ENCODE measurements at regions not wholly inside any gene's neighbourhood (a gene's known extent, or its start where the extent isn't known, plus 50 kb on each side); places are given as distances from the start of the nearest gene placed in this dataset.

GRCh38 chr6:165031502-165031901 lies 277.9 kb downstream of the C6orf118 start:
- DNase-seq (no peak), ATAC-seq (no peak)
- Mint-ChIP-seq H3K9me3 (peaks cover 10% of the 10 kb centered on the region), H3K27me3 (no peaks in the 10 kb centered on the region), H3K36me3 (ENCODE audit: low read depth) (no peaks in the 10 kb centered on the region), H3K4me1 (no peaks in the 10 kb centered on the region), H3K27ac (no peak overlapping the region), H3K4me3 (no peak overlapping the region)

- ATAC-seq (no peak), DNase-seq (no peak)
- Mint-ChIP-seq H3K27ac (no peak overlapping the region), H3K27me3 (no peaks in the 10 kb centered on the region), H3K4me1 (no peaks in the 10 kb centered on the region), H3K9me3 (peaks cover 8% of the 10 kb centered on the region), H3K4me3 (no peak overlapping the region), H3K36me3 (ENCODE audit: low read depth) (no peaks in the 10 kb centered on the region)
Observed at GRCh38 chr6:165025040-165025439, 284.4 kb downstream of the C6orf118 start.

DNA sequence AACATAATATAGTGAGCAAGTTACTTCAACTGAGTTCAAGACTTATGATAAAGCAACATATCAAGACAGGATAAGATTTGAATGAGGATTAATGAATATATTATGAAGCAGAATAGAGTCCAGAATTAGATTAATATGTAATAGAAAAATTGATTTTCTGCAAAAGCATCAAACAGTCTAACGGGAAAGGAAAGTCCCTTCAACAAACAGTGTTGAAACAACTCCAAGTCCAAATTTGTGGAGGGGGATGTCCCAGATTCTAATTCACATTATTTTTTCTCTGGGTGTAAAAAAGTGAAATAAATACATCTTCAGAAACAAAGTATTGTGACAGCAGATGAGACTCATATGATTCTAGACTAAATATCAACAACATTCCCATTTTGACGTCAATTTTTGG lies 289.7 kb downstream of the C6orf118 start:
- Mint-ChIP-seq H3K9me3 (peaks cover 7% of the 10 kb centered on the region), H3K27ac (no peak overlapping the region), H3K4me1 (no peaks in the 10 kb centered on the region), H3K4me3 (no peak overlapping the region), H3K27me3 (no peaks in the 10 kb centered on the region), H3K36me3 (ENCODE audit: low read depth) (no peaks in the 10 kb centered on the region)
- no peak for ATAC-seq
- DNase-seq: no peak

GRCh38 chr6:165015676-165016075 lies 293.7 kb downstream of the C6orf118 start:
- Mint-ChIP-seq H3K36me3 (ENCODE audit: low read depth) (no peaks in the 10 kb centered on the region), H3K27ac (no peak overlapping the region), H3K4me1 (no peaks in the 10 kb centered on the region), H3K27me3 (no peaks in the 10 kb centered on the region), H3K9me3 (peaks cover 17% of the 10 kb centered on the region), H3K4me3 (no peak overlapping the region)
- ATAC-seq (no peak), DNase-seq (no peak)

GRCh38 chr6:165013701-165014100 lies 295.7 kb downstream of the C6orf118 start:
- Mint-ChIP-seq H3K4me3 (no peak overlapping the region), H3K36me3 (ENCODE audit: low read depth) (no peaks in the 10 kb centered on the region), H3K27me3 (no peaks in the 10 kb centered on the region), H3K9me3 (peaks cover 24% of the 10 kb centered on the region), H3K27ac (no peak overlapping the region), H3K4me1 (no peaks in the 10 kb centered on the region)
- no peak for DNase-seq
- no peak for ATAC-seq

DNA sequence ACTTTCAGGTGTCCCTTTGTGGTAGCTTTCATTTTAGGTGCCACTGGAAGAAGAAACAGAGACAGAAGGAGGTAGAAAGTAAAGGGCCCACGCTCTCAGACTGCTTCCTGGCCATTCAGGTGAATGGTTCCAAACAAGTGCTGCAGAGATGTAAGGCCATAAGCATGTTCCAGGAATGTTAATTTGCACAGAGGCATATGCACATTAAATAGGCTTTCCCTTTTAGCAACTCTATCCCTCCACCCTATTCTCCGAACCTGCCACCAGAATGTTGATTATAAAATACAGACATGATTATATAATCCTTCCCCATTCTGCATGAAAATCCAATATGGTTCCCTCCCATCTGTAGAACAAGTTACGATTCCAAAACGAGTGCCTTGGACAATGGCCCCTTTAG lies 297.2 kb downstream of the C6orf118 start:
- Mint-ChIP-seq H3K4me1 (no peaks in the 10 kb centered on the region), H3K27ac (no peak overlapping the region), H3K4me3 (no peak overlapping the region), H3K27me3 (no peaks in the 10 kb centered on the region), H3K9me3 (peaks cover 24% of the 10 kb centered on the region), H3K36me3 (ENCODE audit: low read depth) (no peaks in the 10 kb centered on the region)
- no peak for ATAC-seq
- no peak for DNase-seq

- Mint-ChIP-seq H3K36me3 (ENCODE audit: low read depth) (no peaks in the 10 kb centered on the region), H3K27ac (no peak overlapping the region), H3K4me1 (no peaks in the 10 kb centered on the region), H3K4me3 (no peak overlapping the region), H3K9me3 (peaks cover 22% of the 10 kb centered on the region), H3K27me3 (no peaks in the 10 kb centered on the region)
- DNase-seq (no peak), ATAC-seq (no peak)
Observed at GRCh38 chr6:165010556-165011535, 298.6 kb downstream of the C6orf118 start.

GRCh38 chr6:165008971-165009370 lies 300.4 kb downstream of the C6orf118 start:
- no peaks in the 10 kb centered on the region for H3K36me3 Mint-ChIP-seq (ENCODE audit: low read depth)
- no peaks in the 10 kb centered on the region for H3K4me1 Mint-ChIP-seq
- peaks cover 26% of the 10 kb centered on the region for H3K9me3 Mint-ChIP-seq
- DNase-seq: no peak
- no peak for ATAC-seq
- no peak overlapping the region for H3K27ac Mint-ChIP-seq
- no peaks in the 10 kb centered on the region for H3K27me3 Mint-ChIP-seq
- H3K4me3 Mint-ChIP-seq: no peak overlapping the region

GRCh38 chr6:165002866-165003265 lies 306.5 kb downstream of the C6orf118 start:
- no peaks in the 10 kb centered on the region for H3K4me1 Mint-ChIP-seq
- H3K4me3 Mint-ChIP-seq: no peak overlapping the region
- no peaks in the 10 kb centered on the region for H3K27me3 Mint-ChIP-seq
- H3K36me3 Mint-ChIP-seq (ENCODE audit: low read depth): no peaks in the 10 kb centered on the region
- H3K27ac Mint-ChIP-seq: no peak overlapping the region
- ATAC-seq: no peak
- no peak for DNase-seq
- peaks cover 9% of the 10 kb centered on the region for H3K9me3 Mint-ChIP-seq

DNA sequence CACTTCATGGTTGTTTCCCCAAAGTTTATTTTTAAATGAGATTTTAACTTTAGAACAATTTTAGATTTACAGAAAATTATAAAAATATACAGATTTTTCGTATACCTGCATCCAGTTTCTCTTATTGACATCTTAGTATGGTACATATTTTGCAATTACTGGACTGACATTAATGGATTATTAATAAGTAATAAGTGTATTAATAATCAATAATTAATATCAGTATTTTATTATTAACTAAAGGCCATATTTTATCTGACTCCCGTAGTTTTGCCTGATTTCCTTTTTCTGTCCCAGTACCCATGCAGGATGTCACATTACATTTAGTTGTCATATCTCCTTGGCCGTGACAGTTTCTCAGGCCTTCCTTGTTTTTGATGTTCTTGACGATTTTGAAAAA lies 307.0 kb downstream of the C6orf118 start:
- ATAC-seq (no peak), DNase-seq (no peak)
- H3K9me3 Mint-ChIP-seq: peaks cover 9% of the 10 kb centered on the region
- H3K4me1 Mint-ChIP-seq: no peaks in the 10 kb centered on the region
- no peak overlapping the region for H3K4me3 Mint-ChIP-seq
- H3K27me3 Mint-ChIP-seq: no peaks in the 10 kb centered on the region
- no peaks in the 10 kb centered on the region for H3K36me3 Mint-ChIP-seq (ENCODE audit: low read depth)
- H3K27ac Mint-ChIP-seq: no peak overlapping the region

- Mint-ChIP-seq H3K4me1 (no peaks in the 10 kb centered on the region), H3K4me3 (no peak overlapping the region), H3K36me3 (ENCODE audit: low read depth) (no peaks in the 10 kb centered on the region), H3K9me3 (peaks cover 10% of the 10 kb centered on the region), H3K27ac (no peak overlapping the region), H3K27me3 (no peaks in the 10 kb centered on the region)
- ATAC-seq: no peak
- no peak for DNase-seq
Observed at GRCh38 chr6:165001502-165002157, 307.8 kb downstream of the C6orf118 start.

DNA sequence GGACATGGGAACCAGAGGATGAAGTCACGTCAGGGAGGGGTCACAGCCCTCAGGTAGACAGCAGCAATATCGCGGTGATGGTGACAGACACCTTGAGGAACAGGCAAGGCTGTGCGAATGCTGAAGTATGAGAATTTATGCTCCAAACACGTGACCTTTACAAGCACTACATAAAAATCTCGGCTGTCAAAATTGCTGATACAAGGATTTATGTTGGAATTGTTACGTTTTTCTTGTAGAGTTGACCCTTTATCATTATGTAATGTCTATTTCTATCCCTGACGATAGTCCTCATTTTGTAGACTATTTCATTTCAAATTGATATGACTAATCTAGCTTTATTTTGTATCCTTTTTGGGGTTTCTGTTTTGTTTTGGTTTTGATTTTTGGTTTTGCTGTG lies 311.1 kb downstream of the C6orf118 start:
- H3K4me3 Mint-ChIP-seq: no peak overlapping the region
- no peaks in the 10 kb centered on the region for H3K4me1 Mint-ChIP-seq
- no peaks in the 10 kb centered on the region for H3K36me3 Mint-ChIP-seq (ENCODE audit: low read depth)
- no peak overlapping the region for H3K27ac Mint-ChIP-seq
- ATAC-seq (no peak), DNase-seq (no peak)
- no peaks in the 10 kb centered on the region for H3K27me3 Mint-ChIP-seq
- H3K9me3 Mint-ChIP-seq: peaks cover 3% of the 10 kb centered on the region

DNA sequence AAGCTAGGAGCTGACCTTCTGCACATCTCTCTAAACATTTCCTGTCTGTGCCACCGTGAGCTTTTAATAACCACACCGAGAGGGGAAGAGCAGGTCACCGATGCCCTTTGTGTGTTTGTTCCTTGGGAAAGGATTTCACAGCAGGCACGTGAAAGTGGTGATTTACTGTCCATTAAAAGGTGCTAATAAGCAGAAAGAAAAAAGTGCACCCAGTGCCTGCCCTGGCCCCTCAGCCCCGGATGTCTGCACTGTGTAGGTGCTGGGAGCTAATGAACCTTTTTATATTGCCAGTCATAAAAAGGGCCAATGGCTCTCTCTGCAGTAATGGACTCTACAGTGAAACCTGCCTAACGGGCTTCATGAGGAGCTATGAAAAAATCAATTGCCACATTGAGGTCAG lies 312.6 kb downstream of the C6orf118 start:
- Mint-ChIP-seq H3K27me3 (no peaks in the 10 kb centered on the region), H3K9me3 (peaks cover 3% of the 10 kb centered on the region), H3K27ac (no peak overlapping the region), H3K4me3 (no peak overlapping the region), H3K36me3 (ENCODE audit: low read depth) (no peaks in the 10 kb centered on the region), H3K4me1 (no peaks in the 10 kb centered on the region)
- ATAC-seq (no peak), DNase-seq (no peak)

GRCh38 chr6:164991573-164991972 lies 317.8 kb downstream of the C6orf118 start:
- Mint-ChIP-seq H3K27ac (no peak overlapping the region), H3K27me3 (no peaks in the 10 kb centered on the region), H3K4me3 (no peak overlapping the region), H3K36me3 (ENCODE audit: low read depth) (no peaks in the 10 kb centered on the region), H3K4me1 (no peaks in the 10 kb centered on the region), H3K9me3 (peaks cover 10% of the 10 kb centered on the region)
- DNase-seq (no peak), ATAC-seq (no peak)

DNA sequence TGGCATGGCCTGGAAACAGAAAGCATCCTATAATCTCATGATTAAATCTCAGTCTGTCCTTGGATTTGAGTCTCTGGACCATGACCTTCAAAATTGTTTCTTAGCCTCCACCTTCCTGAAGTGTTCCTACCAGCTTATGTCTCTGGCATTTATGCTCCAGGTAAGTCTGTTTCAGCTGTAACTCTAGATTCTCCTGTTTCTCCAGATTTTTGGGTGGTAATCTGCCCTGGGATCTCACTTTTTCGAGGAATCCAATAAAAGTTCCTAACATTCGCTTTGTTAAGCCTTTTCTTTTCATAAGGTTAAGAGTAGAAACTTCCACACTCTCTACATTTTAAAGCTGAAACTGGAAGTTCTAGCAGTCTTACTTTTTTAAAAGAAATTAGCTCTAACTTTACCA lies 318.5 kb downstream of the C6orf118 start:
- Mint-ChIP-seq H3K4me1 (no peaks in the 10 kb centered on the region), H3K4me3 (no peak overlapping the region), H3K27me3 (no peaks in the 10 kb centered on the region), H3K9me3 (peaks cover 8% of the 10 kb centered on the region), H3K27ac (no peak overlapping the region), H3K36me3 (ENCODE audit: low read depth) (no peaks in the 10 kb centered on the region)
- ATAC-seq (no peak), DNase-seq (no peak)

All from activated naive CD8-positive, alpha-beta T cell treated with anti-CD3 and anti-CD28 coated beads, Interleukin-2, amount 50 U/mL, for 24 hours (primary cell).